ENCODE measurements at regions not wholly inside any gene's neighbourhood (a gene's known extent, or its start where the extent isn't known, plus 50 kb on each side); places are given as distances from the start of the nearest gene placed in this dataset.

DNA sequence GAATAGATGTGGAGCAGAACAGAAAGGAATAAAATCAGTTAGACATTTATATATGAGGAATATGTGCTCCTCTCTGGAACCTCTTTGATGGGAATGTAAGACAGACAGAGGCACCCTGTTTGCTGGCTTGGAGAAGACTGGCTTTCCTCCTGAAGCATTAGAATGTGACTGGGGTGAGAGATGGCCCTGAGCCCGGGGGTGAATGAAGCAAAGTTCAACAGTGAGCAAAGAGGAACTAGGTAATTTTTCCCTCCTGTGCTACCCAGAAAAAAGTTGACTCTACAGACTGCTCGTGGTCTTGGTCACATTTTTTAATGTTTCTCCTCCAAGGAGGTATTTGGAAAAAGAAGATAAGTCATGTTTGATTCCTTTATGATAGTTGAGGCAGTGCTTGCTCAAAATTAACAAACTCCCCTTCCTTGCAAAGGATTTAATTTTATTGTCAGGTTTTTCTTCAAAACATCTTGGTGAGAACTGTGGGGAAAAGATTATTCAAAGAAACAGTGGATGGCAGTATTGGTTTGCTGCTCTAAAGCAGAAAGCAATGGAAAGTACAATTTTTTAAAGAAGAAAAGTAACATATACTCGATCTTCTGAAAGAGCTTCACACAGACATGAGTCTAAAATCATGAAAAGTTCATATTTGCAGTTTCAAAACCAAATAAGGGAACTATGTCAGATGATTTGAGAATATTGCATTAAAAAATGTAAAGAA is 370.4 kb upstream of the CDIN1 start:
- H3K4me3 Mint-ChIP-seq = no peak overlapping the region
- Histone ChIP-seq H4K20me1 (ENCODE audit: control insufficient read depth, insufficient read depth, insufficient read length) (no peaks in the 10 kb centered on the region), H3K4ac (ENCODE audit: low read depth, low read length) (no peak overlapping the region), H4K5ac (ENCODE audit: insufficient read length, low read depth, low read length) (no peak overlapping the region), H3K4me1 (ENCODE audit: insufficient read depth, low read length) (no peaks in the 10 kb centered on the region), H3K18ac (ENCODE audit: insufficient read length, low read depth, low read length) (no peak overlapping the region), H3K79me1 (ENCODE audit: insufficient read depth, low read depth, low read length, poor library complexity, severe bottlenecking) (no peaks in the 10 kb centered on the region), H4K8ac (replicated peaks; ENCODE audit: insufficient read length, low read depth, low read length) (no peak overlapping the region), H3K23ac (ENCODE audit: insufficient read length, low read depth, low read length) (no peak overlapping the region), H3K27ac (ENCODE audit: insufficient read length, low read depth, low read length) (no peak overlapping the region), H2BK20ac (ENCODE audit: low read depth, low read length, poor library complexity, severe bottlenecking) (no peak overlapping the region), H2BK5ac (ENCODE audit: insufficient read length, low read length) (no peak overlapping the region), H2BK15ac (ENCODE audit: low read depth, low read length) (no peak overlapping the region), H3K56ac (ENCODE audit: insufficient read length, low read depth, low read length) (no peak overlapping the region), H3K14ac (ENCODE audit: insufficient read depth, low read length) (no peak overlapping the region), H3K23me2 (ENCODE audit: insufficient read length, low read depth, low read length, poor library complexity, severe bottlenecking) (no peaks in the 10 kb centered on the region), H2AK5ac (ENCODE audit: insufficient read length, low read length) (no peak overlapping the region), H3K9me3 (ENCODE audit: control insufficient read depth, low read depth, low read length) (no peaks in the 10 kb centered on the region), H3K4me2 (ENCODE audit: insufficient read depth, insufficient read length, low read length) (no peak overlapping the region), H4K91ac (ENCODE audit: insufficient read length, low read depth, low read length) (no peak overlapping the region), H2AFZ (ENCODE audit: low read length) (no peak overlapping the region), H3K9ac (ENCODE audit: extremely low read depth, insufficient read length, low read length) (no peak overlapping the region), H3K27me3 (ENCODE audit: insufficient read depth, low read length) (no peaks in the 10 kb centered on the region), H3K79me2 (ENCODE audit: insufficient read depth, low read length) (no peaks in the 10 kb centered on the region), H2BK120ac (ENCODE audit: low read depth, low read length, poor library complexity, severe bottlenecking) (no peak overlapping the region), H2BK12ac (ENCODE audit: insufficient read length, low read depth, low read length) (no peak overlapping the region), H3T11ph (ENCODE audit: low read length) (no peak overlapping the region)
- H3K27ac Mint-ChIP-seq = no peak overlapping the region
- H3K4me1 Mint-ChIP-seq = peaks cover 3 to 4% of the 10 kb centered on the region in 2 experiments
- no peaks in the 10 kb centered on the region; a peak in 1 of 5 replicates for H3K9me3 Mint-ChIP-seq
- H3K36me3 Mint-ChIP-seq (ENCODE audit: insufficient read depth in 1 of 3, low read depth in 3 of 3) = peaks cover 0 to under 1% (median 0%) of the 10 kb centered on the region in 3 experiments; a peak in 3 of 7 replicates
- H3K27me3 Mint-ChIP-seq (ENCODE audit: low read depth) = peaks cover 2% of the 10 kb centered on the region; the same call in 1 of the 2 replicates
- DNase-seq = no peak
- TF ChIP-seq CTCF (conservative IDR thresholded peaks at IDR 0.05) = no peak
- WGBS (ENCODE audit: extremely low coverage, insufficient read length, low lambda C conversion rate) = no CpG with 5 or more reads among the region's 3 CpGs

Data from H9 (cell line).